ENCODE measurements at regions not wholly inside any gene's neighbourhood (a gene's known extent, or its start where the extent isn't known, plus 50 kb on each side); places are given as distances from the start of the nearest gene placed in this dataset.

- ATAC-seq = no peak
- H3K9me3 Mint-ChIP-seq = no peaks in the 10 kb centered on the region
- H3K36me3 Mint-ChIP-seq = no peaks in the 10 kb centered on the region
- intact Hi-C loops (cut with micrococcal nuclease) = no loop called here
- DNase-seq = no peak
- no peak for TF ChIP-seq CTCF (IDR thresholded peaks at IDR 0.05)
- H3K4me3 Mint-ChIP-seq = no peak overlapping the region
- Histone ChIP-seq H3K27me3 (ENCODE audit: control insufficient read depth, insufficient read depth, low read length) (no peaks in the 10 kb centered on the region), H3K36me3 (ENCODE audit: control insufficient read depth, insufficient read depth, low read length) (no peaks in the 10 kb centered on the region), H3K27ac (ENCODE audit: low read length) (no peak overlapping the region), H3K4me3 (ENCODE audit: low read length) (no peak overlapping the region), H3K9me3 (ENCODE audit: control insufficient read depth, insufficient read depth, low read length) (no peaks in the 10 kb centered on the region), H3K4me1 (ENCODE audit: control insufficient read depth, insufficient read depth, low read length) (no peaks in the 10 kb centered on the region)
- peaks cover 2 to 32% of the 10 kb centered on the region in 2 donors for H3K27me3 Mint-ChIP-seq (ENCODE audit: low read depth in 2 of 2)
- H3K4me1 Mint-ChIP-seq = peaks cover 0 to 4% of the 10 kb centered on the region in 2 donors
- H3K27ac Mint-ChIP-seq = no peak overlapping the region
- no CpG with 5 or more reads among the region's 1 CpG for WGBS (ENCODE audit: insufficient coverage)
These were observed 105.0 kb upstream of the MAMLD1 start for GRCh38 chrX:150258176-150258425.

GRCh38 chrX:150258463-150259430, 104.4 kb upstream of the MAMLD1 start:
- H3K36me3 ChIP-seq (ENCODE audit: control insufficient read depth, insufficient read depth, low read length) = no peaks in the 10 kb centered on the region
- no peaks in the 10 kb centered on the region for H3K9me3 ChIP-seq (ENCODE audit: control insufficient read depth, insufficient read depth, low read length)
- H3K27ac ChIP-seq (ENCODE audit: low read length) = no peak overlapping the region
- intact Hi-C loops (cut with micrococcal nuclease) = no loop called here
- H3K4me3 ChIP-seq (ENCODE audit: low read length) = no peak overlapping the region
- no peaks in the 10 kb centered on the region for H3K27me3 ChIP-seq (ENCODE audit: control insufficient read depth, insufficient read depth, low read length)
- DNase-seq (no peak), ATAC-seq (no peak)
- no peak for TF ChIP-seq CTCF (IDR thresholded peaks at IDR 0.05)
- H3K4me1 ChIP-seq (ENCODE audit: control insufficient read depth, insufficient read depth, low read length) = no peaks in the 10 kb centered on the region
- Mint-ChIP-seq H3K27ac (no peak overlapping the region), H3K27me3 (ENCODE audit: low read depth in 2 of 2) (peaks cover 2 to 32% of the 10 kb centered on the region in 2 donors), H3K4me1 (peaks cover 0 to 4% of the 10 kb centered on the region in 2 donors), H3K4me3 (no peak overlapping the region), H3K36me3 (no peaks in the 10 kb centered on the region), H3K9me3 (no peaks in the 10 kb centered on the region)
- WGBS (ENCODE audit: insufficient coverage) = 90% methylated on average over 10 of the region's 11 CpGs

DNA sequence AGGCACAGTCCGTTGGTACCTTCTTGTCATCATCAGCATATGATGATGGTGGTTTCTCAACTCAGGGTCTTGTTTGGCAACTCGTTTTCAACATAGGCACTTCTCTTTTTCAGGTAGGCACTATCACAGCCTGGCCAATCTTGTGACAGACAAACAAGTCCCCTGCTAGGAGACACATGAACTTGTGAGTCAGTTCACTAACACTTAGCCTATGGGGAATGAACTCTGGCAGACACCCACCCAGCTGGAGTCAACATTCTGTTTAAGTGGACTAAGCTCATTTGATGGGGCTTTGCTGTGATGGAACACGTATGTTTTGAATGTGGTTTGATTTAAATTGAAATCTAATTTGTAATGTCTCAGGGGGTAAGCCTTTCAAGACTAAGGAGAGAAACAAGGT, 100.7 kb upstream of the MAMLD1 start:
- Mint-ChIP-seq H3K27me3 (ENCODE audit: low read depth in 2 of 2) (peaks cover 6 to 34% of the 10 kb centered on the region in 2 donors), H3K27ac (no peak overlapping the region), H3K4me3 (no peak overlapping the region), H3K36me3 (no peaks in the 10 kb centered on the region), H3K4me1 (no peaks in the 10 kb centered on the region), H3K9me3 (no peaks in the 10 kb centered on the region)
- Histone ChIP-seq H3K4me1 (ENCODE audit: control insufficient read depth, insufficient read depth, low read length) (no peaks in the 10 kb centered on the region), H3K4me3 (ENCODE audit: low read length) (no peak overlapping the region), H3K36me3 (ENCODE audit: control insufficient read depth, insufficient read depth, low read length) (no peaks in the 10 kb centered on the region), H3K27ac (ENCODE audit: low read length) (no peak overlapping the region), H3K9me3 (ENCODE audit: control insufficient read depth, insufficient read depth, low read length) (no peaks in the 10 kb centered on the region), H3K27me3 (ENCODE audit: control insufficient read depth, insufficient read depth, low read length) (no peaks in the 10 kb centered on the region)
- ATAC-seq = no peak
- 85% methylated on average over 3 of the region's 3 CpGs for WGBS (ENCODE audit: insufficient coverage)
- intact Hi-C loops (cut with micrococcal nuclease) = no loop called here
- no peak for TF ChIP-seq CTCF (IDR thresholded peaks at IDR 0.05)
- no peak for DNase-seq

Data from natural killer cell (primary cell).